OCI-LY1 (cell line): ENCODE measurements at regions not wholly inside any gene's neighbourhood (a gene's known extent, or its start where the extent isn't known, plus 50 kb on each side); places are given as distances from the start of the nearest gene placed in this dataset.

Experiments
- H2AFZ ChIP-seq: fragments of 200-600 bp; sonication (generic), shearing (Covaris generic); 2 replicates; pipeline ENCODE4 v1.6.0; 2014; ENCODE audit warnings: antibody characterized with exemption, mild to moderate bottlenecking, low read length
- H3F3A ChIP-seq: fragments of 200-600 bp; sonication (generic), shearing (Covaris generic); 2 replicates; pipeline ENCODE4 v1.6.0; 2014; ENCODE audit warnings: mild to moderate bottlenecking, antibody characterized with exemption, low read length, moderate library complexity; ENCODE audit not compliant: insufficient read depth
- H3K27ac ChIP-seq: fragments of 200-600 bp; sonication (generic); 2 replicates; pipeline ENCODE4 v1.5.1; 2014; ENCODE audit warnings: low read length, mixed run types, mild to moderate bottlenecking, low read depth; ENCODE audit not compliant: poor library complexity, severe bottlenecking
- H3K27me3 ChIP-seq: fragments of 200-600 bp; sonication (generic); 2 replicates; pipeline ENCODE4 v1.6.0; 2014; ENCODE audit warnings: antibody characterized with exemption, mild to moderate bottlenecking, low read length, moderate library complexity; ENCODE audit not compliant: insufficient read depth
- H3K36me3 ChIP-seq: fragments of 200-600 bp; sonication (generic); 2 replicates; pipeline ENCODE4 v1.6.1; 2014; ENCODE audit warnings: mild to moderate bottlenecking, antibody characterized with exemption, low read length, moderate library complexity, mixed read lengths; ENCODE audit not compliant: insufficient read depth
- H3K4me1 ChIP-seq: fragments of 200-600 bp; sonication (generic); 2 replicates; pipeline ENCODE4 v1.5.1; 2014; ENCODE audit warnings: mild to moderate bottlenecking, low read length, moderate library complexity; ENCODE audit not compliant: insufficient read depth, severe bottlenecking
- H3K4me2 ChIP-seq: fragments of 200-600 bp; sonication (generic), shearing (Covaris generic); 2 replicates; pipeline ENCODE4 v1.6.1; 2014; ENCODE audit warnings: low read length
- H3K4me3 ChIP-seq: fragments of 200-600 bp; sonication (generic); 2 replicates; pipeline ENCODE4 v1.5.1; 2014; ENCODE audit warnings: low read length, low read depth, mild to moderate bottlenecking, mixed read lengths; ENCODE audit not compliant: poor library complexity, severe bottlenecking
- H3K79me2 ChIP-seq: fragments of 200-600 bp; shearing (Covaris generic); 2 replicates; pipeline ENCODE4 v1.6.1; 2016; ENCODE audit warnings: mixed run types, low read length, mixed read lengths; ENCODE audit not compliant: insufficient read depth
- H3K9ac ChIP-seq: fragments of 200-600 bp; sonication (generic), shearing (Covaris generic); 2 replicates; pipeline ENCODE4 v1.6.1; 2014; ENCODE audit warnings: mild to moderate bottlenecking, low read length, mixed read lengths
- H3K9me2 ChIP-seq: fragments of 200-600 bp; sonication (generic), shearing (Covaris generic); 2 replicates; pipeline ENCODE4 v1.6.1; 2014; ENCODE audit warnings: low read depth, mild to moderate bottlenecking, low read length, mixed read lengths
- H3K9me3 ChIP-seq: fragments of 200-600 bp; shearing (Covaris generic); 2 replicates; pipeline ENCODE4 v1.6.1; 2014; ENCODE audit warnings: low read length, mixed read lengths
- H4K20me1 ChIP-seq: fragments of 200-600 bp; sonication (generic), shearing (Covaris generic); 2 replicates; pipeline ENCODE4 v1.6.0; 2016; ENCODE audit warnings: mild to moderate bottlenecking, low read length; ENCODE audit not compliant: insufficient read depth
- CTCF ChIP-seq: fragments of 200-600 bp; sonication (generic), shearing (Covaris generic); IDR thresholded peaks from 2 replicates; pipeline ENCODE4 v1.5.1; 2017; ENCODE audit warnings: mild to moderate bottlenecking, antibody characterized with exemption, low read length, moderate library complexity, mixed read lengths
- EZH2 ChIP-seq: fragments of 200-600 bp; sonication (generic), shearing (Covaris generic); IDR thresholded peaks from 2 replicates; pipeline ENCODE4 v1.8.0; 2017; ENCODE audit warnings: borderline replicate concordance, mixed run types, mild to moderate bottlenecking, antibody characterized with exemption, low read length, moderate library complexity, mixed read lengths

- H3K4me2 ChIP-seq: no peak overlapping the region
- H3K9me3 ChIP-seq: no peaks in the 10 kb centered on the region
- H2AFZ ChIP-seq: no peak overlapping the region
- no peaks in the 10 kb centered on the region for H4K20me1 ChIP-seq
- no peaks in the 10 kb centered on the region for H3K9me2 ChIP-seq
- H3K9ac ChIP-seq: no peak overlapping the region
- H3K4me3 ChIP-seq: no peak overlapping the region
- H3F3A ChIP-seq: no peaks in the 10 kb centered on the region
- H3K27me3 ChIP-seq: no peaks in the 10 kb centered on the region
- H3K79me2 ChIP-seq: no peaks in the 10 kb centered on the region
- TF ChIP-seq EZH2: no peak
- no peak for TF ChIP-seq CTCF
- H3K36me3 ChIP-seq: no peaks in the 10 kb centered on the region
- H3K4me1 ChIP-seq: no peaks in the 10 kb centered on the region
- H3K27ac ChIP-seq: no peak overlapping the region
Measured at GRCh38 chr10:43819464-43820230, 171.0 kb upstream of the ZNF32 start.

GRCh38 chr10:43818687-43819086, 170.0 kb upstream of the ZNF32 start:
- H3K4me1 ChIP-seq: no peaks in the 10 kb centered on the region
- H3K79me2 ChIP-seq: no peaks in the 10 kb centered on the region
- no peaks in the 10 kb centered on the region for H3K9me3 ChIP-seq
- no peaks in the 10 kb centered on the region for H3F3A ChIP-seq
- no peak overlapping the region for H3K27ac ChIP-seq
- TF ChIP-seq EZH2: no peak
- no peak for TF ChIP-seq CTCF
- H3K4me3 ChIP-seq: no peak overlapping the region
- H4K20me1 ChIP-seq: no peaks in the 10 kb centered on the region
- H3K9ac ChIP-seq: no peak overlapping the region
- no peaks in the 10 kb centered on the region for H3K9me2 ChIP-seq
- H3K4me2 ChIP-seq: no peak overlapping the region
- no peak overlapping the region for H2AFZ ChIP-seq
- H3K36me3 ChIP-seq: no peaks in the 10 kb centered on the region
- no peaks in the 10 kb centered on the region for H3K27me3 ChIP-seq

- no peaks in the 10 kb centered on the region for H3K4me1 ChIP-seq
- no peaks in the 10 kb centered on the region for H3F3A ChIP-seq
- H3K27ac ChIP-seq: no peak overlapping the region
- H3K4me2 ChIP-seq: no peak overlapping the region
- H3K9me2 ChIP-seq: no peaks in the 10 kb centered on the region
- no peak overlapping the region for H3K4me3 ChIP-seq
- no peaks in the 10 kb centered on the region for H3K36me3 ChIP-seq
- TF ChIP-seq EZH2: no peak
- TF ChIP-seq CTCF: no peak
- no peak overlapping the region for H2AFZ ChIP-seq
- H3K79me2 ChIP-seq: no peaks in the 10 kb centered on the region
- H4K20me1 ChIP-seq: no peaks in the 10 kb centered on the region
- H3K27me3 ChIP-seq: no peaks in the 10 kb centered on the region
- no peaks in the 10 kb centered on the region for H3K9me3 ChIP-seq
- no peak overlapping the region for H3K9ac ChIP-seq
Measured at GRCh38 chr10:43817368-43817767, 168.7 kb upstream of the ZNF32 start.
